ENCODE measurements at regions not wholly inside any gene's neighbourhood (a gene's known extent, or its start where the extent isn't known, plus 50 kb on each side); places are given as distances from the start of the nearest gene placed in this dataset.
A peak's percentile ranks its signal among the peaks of the same experiment; 100 is the strongest.

GRCh38 chr16:79429381-79430190 is 171.0 kb downstream of the MAF start:
- DNase-seq (ENCODE audit: low spot score) (no peak), ATAC-seq (ENCODE audit: low FRiP score) (peak; percentile 64)
- no peak for TF ChIP-seq CTCF (IDR thresholded peaks at IDR 0.05)

DNA sequence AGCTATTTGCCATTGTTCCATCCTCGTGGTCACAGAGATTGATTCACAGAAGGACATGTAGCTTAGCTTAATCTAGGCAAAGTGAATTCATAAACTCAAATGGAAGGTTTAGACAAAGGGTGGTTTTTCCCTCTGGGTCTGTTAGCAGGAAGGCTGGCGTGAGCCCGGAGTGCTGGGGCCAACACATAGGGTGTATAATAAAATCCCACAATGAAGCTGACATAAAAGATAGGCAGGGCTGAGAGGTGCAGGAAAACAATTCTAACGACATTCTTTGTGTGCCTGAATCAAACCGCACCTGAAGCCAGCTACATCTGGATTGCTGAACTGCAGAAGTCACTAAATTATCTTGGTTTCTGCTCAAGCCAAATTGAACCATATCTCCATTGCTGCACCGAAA is 173.9 kb downstream of the MAF start:
- ATAC-seq (ENCODE audit: low FRiP score) (no peak), DNase-seq (ENCODE audit: low spot score) (no peak)
- TF ChIP-seq CTCF (IDR thresholded peaks at IDR 0.05), result no peak

GRCh38 chr16:79422064-79422463 is 178.5 kb downstream of the MAF start:
- no peak for DNase-seq (ENCODE audit: low spot score)
- ATAC-seq (ENCODE audit: low FRiP score), result no peak
- no peak for TF ChIP-seq CTCF (IDR thresholded peaks at IDR 0.05)

DNA sequence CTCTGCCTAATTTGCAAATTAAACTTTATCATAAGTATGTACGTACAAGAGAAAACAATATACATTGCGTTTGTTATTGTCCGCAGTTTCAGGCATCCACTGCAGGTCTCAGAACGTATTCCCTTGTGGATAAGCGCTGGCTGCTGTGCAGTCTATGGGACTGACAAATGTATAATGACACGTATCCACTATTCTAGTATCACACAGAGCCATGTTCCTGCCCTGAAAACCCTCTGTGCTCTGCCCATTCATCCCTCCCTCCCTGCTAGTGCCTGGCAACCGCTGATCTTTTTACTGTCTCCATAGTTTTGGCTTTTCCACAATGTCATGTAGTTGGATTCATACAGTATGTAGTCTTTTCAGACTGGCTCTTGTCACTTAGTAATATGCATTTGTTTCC is 179.4 kb downstream of the MAF start:
- ATAC-seq (ENCODE audit: low FRiP score), result no peak
- DNase-seq (ENCODE audit: low spot score), result no peak
- no peak for TF ChIP-seq CTCF (IDR thresholded peaks at IDR 0.05)

DNA sequence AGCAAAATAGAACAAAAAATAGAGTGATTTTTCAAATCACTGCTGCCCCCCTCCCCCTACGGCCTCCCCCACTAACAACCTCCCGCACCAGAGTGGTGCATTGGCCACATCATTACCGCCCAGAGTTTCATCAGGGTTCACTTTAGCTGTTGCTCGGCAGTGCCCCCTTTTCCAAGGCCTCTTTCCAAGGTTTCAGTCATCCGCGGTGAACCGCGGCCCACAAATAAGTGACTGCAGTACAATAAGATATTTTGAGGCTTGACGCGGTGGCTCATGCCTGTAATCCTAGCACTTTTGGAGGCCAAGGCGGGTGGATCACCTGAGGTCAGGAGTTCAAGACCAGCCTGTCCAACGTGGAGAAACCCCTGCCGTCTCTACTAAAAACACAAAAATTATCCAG is 180.0 kb downstream of the MAF start:
- no peak for ATAC-seq (ENCODE audit: low FRiP score)
- TF ChIP-seq CTCF (IDR thresholded peaks at IDR 0.05), result no peak
- no peak for DNase-seq (ENCODE audit: low spot score)

DNA sequence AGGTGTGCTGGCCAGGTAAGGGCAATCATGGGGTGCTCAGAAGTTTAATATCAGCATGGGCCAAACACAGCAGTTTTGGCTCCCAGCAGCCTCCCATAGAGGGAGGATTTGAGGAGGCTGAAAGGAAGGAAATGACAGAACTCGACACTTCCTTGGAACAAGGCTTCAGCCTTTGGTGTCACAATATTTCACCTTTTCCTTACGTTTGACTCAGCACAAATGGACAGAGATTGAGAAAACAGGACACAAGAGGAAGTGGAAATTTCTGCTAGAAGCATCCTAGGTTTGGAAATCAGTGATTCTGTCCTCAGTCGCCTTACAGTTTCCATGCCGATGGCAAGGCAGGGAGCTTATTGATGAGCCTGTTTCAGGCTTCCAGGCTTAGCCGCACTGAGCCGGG is 181.4 kb downstream of the MAF start:
- TF ChIP-seq CTCF (IDR thresholded peaks at IDR 0.05), result no peak
- ATAC-seq (ENCODE audit: low FRiP score) (no peak), DNase-seq (ENCODE audit: low spot score) (no peak)

DNA sequence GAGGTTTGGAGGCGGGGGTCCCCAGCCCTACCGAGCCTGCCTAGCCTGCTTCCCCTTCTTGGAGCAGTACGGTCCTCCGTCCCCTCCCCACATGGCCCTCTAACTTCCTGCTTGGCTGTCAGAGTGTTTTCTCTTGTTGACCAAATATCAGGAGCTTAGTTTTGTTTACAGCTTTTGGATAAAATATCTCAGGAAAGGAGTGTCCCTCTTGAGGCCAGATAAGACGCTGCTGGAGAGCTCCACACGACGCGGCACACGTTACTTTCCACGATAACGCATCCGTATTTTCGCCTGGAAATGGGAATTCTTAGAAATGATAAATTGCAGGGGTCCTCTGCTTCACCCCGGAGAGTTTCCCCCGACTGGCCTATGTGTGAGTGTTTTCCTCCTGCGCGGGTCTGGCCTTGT is 182.9 kb downstream of the MAF start:
- no peak for TF ChIP-seq CTCF (IDR thresholded peaks at IDR 0.05)
- ATAC-seq (ENCODE audit: low FRiP score) (no peak), DNase-seq (ENCODE audit: low spot score) (no peak)
